ENCODE measurements at regions not wholly inside any gene's neighbourhood (a gene's known extent, or its start where the extent isn't known, plus 50 kb on each side); places are given as distances from the start of the nearest gene placed in this dataset.

GRCh38 chr1:178649582-178650350 lies 75.3 kb upstream of the RALGPS2 start:
- TF ChIP-seq CTCF (IDR thresholded peaks at IDR 0.05) (no peak), ZFX (IDR thresholded peaks at IDR 0.05; ENCODE audit: borderline replicate concordance) (no peak)
